Keratinocyte (primary cell): ENCODE measurements at regions not wholly inside any gene's neighbourhood (a gene's known extent, or its start where the extent isn't known, plus 50 kb on each side); places are given as distances from the start of the nearest gene placed in this dataset.

ENCODE experiments used
- DNase-seq: peaks from one replicate; pipeline ENCODE4 v3.0.0-alpha.2; 2011; ENCODE audit warnings: low read depth, missing footprints, low spot score
- FAIRE-seq: peaks from 2 replicates; lab custom pipeline; 2011; peaks lifted over from hg19 to GRCh38; lab: Jason Lieb, UNC
- H2AFZ ChIP-seq: 2 replicates; pipeline ENCODE4 v1.6.0; 2012; ENCODE audit warnings: low read length, control low read depth, inconsistent platforms; ENCODE audit not compliant: control insufficient read depth
- H3K27ac ChIP-seq: 2 replicates; pipeline ENCODE4 v1.5.1; 2011; ENCODE audit warnings: low read length; ENCODE audit not compliant: control insufficient read depth, insufficient read depth
- H3K27me3 ChIP-seq: 3 replicates; pipeline ENCODE4 v1.6.0; 2011; ENCODE audit warnings: low read length; ENCODE audit not compliant: control insufficient read depth, insufficient read depth; ENCODE audit errors: extremely low read depth
- H3K36me3 ChIP-seq, 2 experiments: 2 replicates in 1 of 2; 3 replicates in 1 of 2; pipeline ENCODE4 v1.5.1; 2011; ENCODE audit warnings: low read length in 2 of 2, mild to moderate bottlenecking in 1 of 2; ENCODE audit not compliant: control insufficient read depth in 2 of 2, insufficient read depth in 2 of 2; ENCODE audit errors: extremely low read depth in 1 of 2
- H3K4me1 ChIP-seq: 3 replicates; pipeline ENCODE4 v1.5.1; 2011; ENCODE audit warnings: low read length; ENCODE audit not compliant: control insufficient read depth, insufficient read depth; ENCODE audit errors: extremely low read depth
- H3K4me2 ChIP-seq: 3 replicates; pipeline ENCODE4 v1.6.0; 2011; ENCODE audit warnings: low read depth, low read length; ENCODE audit not compliant: control insufficient read depth, insufficient read depth; ENCODE audit errors: extremely low read depth
- H3K4me3 ChIP-seq, 3 experiments: fragments of 200-600 bp in 1 of 3; sonication (generic) in 1 of 3; 2 replicates in 2 of 3; 3 replicates in 1 of 3; pipeline ENCODE4 v1.5.1; 2011 to 2016; ENCODE audit warnings: low read length in 3 of 3, mild to moderate bottlenecking in 3 of 3, control low read depth in 2 of 3, inconsistent platforms in 1 of 3, low read depth in 1 of 3, mixed read lengths in 1 of 3, mixed run types in 1 of 3, moderate library complexity in 1 of 3; ENCODE audit not compliant: control insufficient read depth in 2 of 3, insufficient read depth in 2 of 3; ENCODE audit errors: extremely low read depth in 1 of 3
- H3K79me2 ChIP-seq: 2 replicates; pipeline ENCODE4 v1.6.0; 2012; ENCODE audit warnings: low read length; ENCODE audit not compliant: control insufficient read depth, insufficient read depth
- H3K9ac ChIP-seq: 3 replicates; pipeline ENCODE4 v1.6.0; 2011; ENCODE audit warnings: low read length; ENCODE audit not compliant: control insufficient read depth, insufficient read depth; ENCODE audit errors: extremely low read depth
- H3K9me1 ChIP-seq: 3 replicates; pipeline ENCODE4 v1.6.0; 2011; ENCODE audit warnings: low read length; ENCODE audit not compliant: control insufficient read depth, insufficient read depth; ENCODE audit errors: extremely low read depth
- H3K9me3 ChIP-seq: 2 replicates; pipeline ENCODE4 v1.5.1; 2012; ENCODE audit warnings: low read depth, low read length; ENCODE audit not compliant: control insufficient read depth
- H4K20me1 ChIP-seq: 3 replicates; pipeline ENCODE4 v1.6.0; 2011; ENCODE audit warnings: low read length; ENCODE audit not compliant: control insufficient read depth, insufficient read depth; ENCODE audit errors: extremely low read depth
- EZH2 ChIP-seq: IDR thresholded peaks from one replicate; pipeline ENCODE4 v1.6.1; 2012; ENCODE audit warnings: inconsistent platforms, mild to moderate bottlenecking, low read length, moderate library complexity
- dilution Hi-C: fragments of 300-500 bp; cut with MboI; formaldehyde crosslinking; loops from one replicate; pipeline ENCODE4 v1.7.0; 2020; ENCODE audit warnings: low sequenced_read_pairs; ENCODE audit not compliant: extremely low pct_ligation_motif_present
- TF ChIP-seq, protein P1 (sequence below), 3 experiments: IDR thresholded peaks in 1 of 3; conservative IDR thresholded peaks in 1 of 3; optimal IDR thresholded peaks in 1 of 3; 2 replicates in 2 of 3; 3 replicates in 1 of 3; pipeline versions ENCODE3 to v1.5.1; 2011; ENCODE audit warnings: low read length in 3 of 3, mild to moderate bottlenecking in 3 of 3, moderate library complexity in 2 of 3, control low read depth in 1 of 3, inconsistent platforms in 1 of 3; ENCODE audit not compliant: insufficient read depth in 2 of 3; ENCODE audit errors: extremely low read depth in 1 of 3

DNA sequence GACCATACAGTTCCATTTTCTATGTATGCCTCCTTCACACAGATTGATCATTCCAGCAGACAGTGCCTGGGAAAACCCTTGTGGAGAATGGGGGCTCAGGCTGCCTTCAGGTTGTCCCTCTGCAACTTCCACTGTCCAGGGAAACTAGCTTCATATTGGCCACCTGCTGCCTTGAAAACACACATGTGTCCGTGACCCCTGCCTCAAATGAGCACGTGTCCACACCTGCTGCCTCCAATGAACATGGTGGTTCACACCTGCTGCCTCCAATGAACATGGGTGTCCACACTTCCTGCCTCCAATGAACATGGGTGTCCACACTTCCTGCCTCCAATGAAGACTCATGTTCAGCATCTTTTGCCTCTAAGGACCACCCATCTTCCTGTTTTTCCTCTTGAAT is 185.4 kb upstream of the ADCY2 start:
- dilution Hi-C loops: no loop called here

DNA sequence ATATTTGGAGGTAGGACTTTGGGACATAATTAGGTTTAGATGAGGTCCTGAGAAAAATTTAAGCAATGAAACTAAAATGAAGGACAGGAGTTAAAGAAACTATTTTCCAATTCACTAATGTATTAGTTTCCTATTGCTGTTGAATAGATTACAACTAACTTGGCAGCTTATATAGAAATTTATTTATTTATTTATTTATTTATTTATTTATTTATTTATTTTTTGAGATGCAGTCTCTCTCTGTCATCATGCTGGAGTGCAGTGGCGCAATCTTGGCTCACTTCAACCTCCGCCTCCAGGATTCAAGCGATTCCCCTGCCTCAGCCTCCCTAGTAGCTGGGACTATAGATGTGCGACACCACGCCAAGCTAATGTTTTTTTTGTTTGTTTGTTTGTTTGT is 182.4 kb upstream of the ADCY2 start:
- Histone ChIP-seq H3K36me3 (no peaks in the 10 kb centered on the region), H3K4me2 (no peak overlapping the region), H3K9me1 (no peaks in the 10 kb centered on the region), H3K4me1 (no peaks in the 10 kb centered on the region), H3K27ac (no peak overlapping the region), H2AFZ (no peak overlapping the region), H3K79me2 (no peaks in the 10 kb centered on the region), H4K20me1 (no peaks in the 10 kb centered on the region), H3K4me3 (no peak overlapping the region), H3K27me3 (no peaks in the 10 kb centered on the region), H3K9ac (no peak overlapping the region), H3K9me3 (no peaks in the 10 kb centered on the region)
- DNase-seq: no peak
- TF ChIP-seq, protein P1, sequence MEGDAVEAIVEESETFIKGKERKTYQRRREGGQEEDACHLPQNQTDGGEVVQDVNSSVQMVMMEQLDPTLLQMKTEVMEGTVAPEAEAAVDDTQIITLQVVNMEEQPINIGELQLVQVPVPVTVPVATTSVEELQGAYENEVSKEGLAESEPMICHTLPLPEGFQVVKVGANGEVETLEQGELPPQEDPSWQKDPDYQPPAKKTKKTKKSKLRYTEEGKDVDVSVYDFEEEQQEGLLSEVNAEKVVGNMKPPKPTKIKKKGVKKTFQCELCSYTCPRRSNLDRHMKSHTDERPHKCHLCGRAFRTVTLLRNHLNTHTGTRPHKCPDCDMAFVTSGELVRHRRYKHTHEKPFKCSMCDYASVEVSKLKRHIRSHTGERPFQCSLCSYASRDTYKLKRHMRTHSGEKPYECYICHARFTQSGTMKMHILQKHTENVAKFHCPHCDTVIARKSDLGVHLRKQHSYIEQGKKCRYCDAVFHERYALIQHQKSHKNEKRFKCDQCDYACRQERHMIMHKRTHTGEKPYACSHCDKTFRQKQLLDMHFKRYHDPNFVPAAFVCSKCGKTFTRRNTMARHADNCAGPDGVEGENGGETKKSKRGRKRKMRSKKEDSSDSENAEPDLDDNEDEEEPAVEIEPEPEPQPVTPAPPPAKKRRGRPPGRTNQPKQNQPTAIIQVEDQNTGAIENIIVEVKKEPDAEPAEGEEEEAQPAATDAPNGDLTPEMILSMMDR (optimal IDR thresholded peaks at IDR 0.05 in 1 of 3, IDR thresholded peaks at IDR 0.05 in 1 of 3, conservative IDR thresholded peaks at IDR 0.05 in 1 of 3; ENCODE audit: extremely low read depth in 1 of 3, insufficient read depth in 2 of 3, low read length in 3 of 3): no peak
- TF ChIP-seq EZH2: no peak
- dilution Hi-C loops: no loop called here
- FAIRE-seq: no peak

More for the DNA sequence above, 185.4 kb upstream of the ADCY2 start:
- Histone ChIP-seq H3K27me3 (no peaks in the 10 kb centered on the region), H3K36me3 (no peaks in the 10 kb centered on the region), H3K4me1 (no peaks in the 10 kb centered on the region), H3K27ac (no peak overlapping the region), H3K4me2 (no peak overlapping the region), H2AFZ (no peak overlapping the region), H3K9me3 (no peaks in the 10 kb centered on the region), H3K4me3 (no peak overlapping the region), H3K79me2 (no peaks in the 10 kb centered on the region), H3K9me1 (no peaks in the 10 kb centered on the region), H4K20me1 (no peaks in the 10 kb centered on the region), H3K9ac (no peak overlapping the region)
- no peak for FAIRE-seq
- no peak for DNase-seq
- TF ChIP-seq, protein P1 (optimal IDR thresholded peaks at IDR 0.05 in 1 of 3, IDR thresholded peaks at IDR 0.05 in 1 of 3, conservative IDR thresholded peaks at IDR 0.05 in 1 of 3; ENCODE audit: extremely low read depth in 1 of 3, insufficient read depth in 2 of 3, low read length in 3 of 3): no peak
- TF ChIP-seq EZH2: no peak
